ENCODE measurements at regions not wholly inside any gene's neighbourhood (a gene's known extent, or its start where the extent isn't known, plus 50 kb on each side); places are given as distances from the start of the nearest gene placed in this dataset.

DNA sequence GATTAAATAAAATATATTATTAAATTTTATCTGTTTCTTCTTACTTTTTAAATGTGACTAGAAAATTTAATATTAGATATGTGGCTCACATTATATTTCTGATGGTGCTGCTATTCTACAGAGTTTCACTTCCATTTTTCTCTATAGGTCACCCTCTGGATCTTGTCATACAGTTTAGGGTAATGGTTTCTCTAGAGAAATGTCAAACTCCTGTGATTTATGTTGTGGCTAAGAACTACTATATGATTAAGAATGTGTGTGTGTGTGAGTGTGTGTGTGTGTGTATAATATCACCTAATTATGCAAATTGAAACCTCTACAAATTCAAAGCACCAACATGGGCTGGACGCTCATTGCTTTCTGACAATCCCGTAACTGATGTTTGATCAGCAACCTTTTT lies 325.9 kb downstream of the ADAMTS20 start:
- TF ChIP-seq POLR2A (IDR thresholded peaks at IDR 0.05) (no peak), CTCF (IDR thresholded peaks at IDR 0.05) (no peak)
